HFF-Myc (cell line): ENCODE measurements at regions not wholly inside any gene's neighbourhood (a gene's known extent, or its start where the extent isn't known, plus 50 kb on each side); places are given as distances from the start of the nearest gene placed in this dataset.
"Not testable (repeated sequence)": the region's sequence is repeated elsewhere in the genome, so short reads cannot be mapped to it uniquely, and the experiment has no call there.

Experiments
- DNase-seq: peaks from one replicate; pipeline ENCODE4 v3.0.0-alpha.2; 2011; ENCODE audit warnings: low read depth; ENCODE audit errors: extremely low read depth
- H3K4me3 ChIP-seq: replicated peaks from 2 replicates; pipeline ENCODE4 v1.5.1; 2011; ENCODE audit warnings: low read depth, mild to moderate bottlenecking, control low read depth, low read length
- TF ChIP-seq, protein P1 (sequence below): IDR thresholded peaks from 2 replicates; pipeline ENCODE4 v1.5.1; 2012; ENCODE audit warnings: mild to moderate bottlenecking, low read depth, low read length, control low read depth; ENCODE audit errors: missing control alignments

DNA sequence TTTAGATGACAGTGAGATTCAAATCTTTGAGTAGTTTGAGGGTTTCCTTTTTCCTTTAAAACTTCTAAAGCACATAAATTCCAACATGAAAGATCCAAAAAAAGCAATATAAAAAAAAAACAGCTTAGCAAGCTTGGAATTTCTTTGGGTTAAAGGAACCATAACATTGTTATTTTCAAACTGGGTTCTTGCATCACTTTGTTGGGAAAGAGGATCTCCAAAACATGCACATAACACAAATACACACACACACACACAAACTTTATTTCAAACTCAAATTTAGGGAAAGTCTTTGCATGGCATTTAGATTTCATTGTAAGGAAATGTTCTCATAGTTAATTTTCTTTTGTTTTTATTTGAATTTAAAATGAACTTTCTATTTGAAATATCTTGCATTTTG is 79.2 kb upstream of the COL8A1 start:
- no peak overlapping the region for H3K4me3 ChIP-seq
- TF ChIP-seq, protein P1, sequence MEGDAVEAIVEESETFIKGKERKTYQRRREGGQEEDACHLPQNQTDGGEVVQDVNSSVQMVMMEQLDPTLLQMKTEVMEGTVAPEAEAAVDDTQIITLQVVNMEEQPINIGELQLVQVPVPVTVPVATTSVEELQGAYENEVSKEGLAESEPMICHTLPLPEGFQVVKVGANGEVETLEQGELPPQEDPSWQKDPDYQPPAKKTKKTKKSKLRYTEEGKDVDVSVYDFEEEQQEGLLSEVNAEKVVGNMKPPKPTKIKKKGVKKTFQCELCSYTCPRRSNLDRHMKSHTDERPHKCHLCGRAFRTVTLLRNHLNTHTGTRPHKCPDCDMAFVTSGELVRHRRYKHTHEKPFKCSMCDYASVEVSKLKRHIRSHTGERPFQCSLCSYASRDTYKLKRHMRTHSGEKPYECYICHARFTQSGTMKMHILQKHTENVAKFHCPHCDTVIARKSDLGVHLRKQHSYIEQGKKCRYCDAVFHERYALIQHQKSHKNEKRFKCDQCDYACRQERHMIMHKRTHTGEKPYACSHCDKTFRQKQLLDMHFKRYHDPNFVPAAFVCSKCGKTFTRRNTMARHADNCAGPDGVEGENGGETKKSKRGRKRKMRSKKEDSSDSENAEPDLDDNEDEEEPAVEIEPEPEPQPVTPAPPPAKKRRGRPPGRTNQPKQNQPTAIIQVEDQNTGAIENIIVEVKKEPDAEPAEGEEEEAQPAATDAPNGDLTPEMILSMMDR = no peak
- no peak for DNase-seq

DNA sequence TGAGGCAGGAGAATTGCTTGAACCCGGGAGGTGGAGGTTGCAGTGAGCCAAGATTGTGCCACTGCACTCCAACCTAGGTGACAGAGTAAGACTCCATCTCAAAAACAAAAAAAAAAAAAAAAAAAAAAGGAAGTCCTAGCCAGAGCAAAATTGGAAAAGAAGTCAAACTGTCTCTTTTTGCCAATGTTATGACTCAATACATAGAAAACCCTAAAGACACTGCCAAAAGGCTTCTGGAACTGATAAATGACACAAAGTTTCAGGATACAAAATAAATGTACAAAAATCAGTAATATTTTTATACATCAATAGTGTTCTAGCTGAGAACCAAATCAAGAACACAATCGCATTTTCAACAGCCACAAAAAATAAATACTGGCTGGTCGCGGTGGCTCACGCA is 82.5 kb upstream of the COL8A1 start:
- H3K4me3 ChIP-seq, DNase-seq: not testable (repeated sequence)

DNA sequence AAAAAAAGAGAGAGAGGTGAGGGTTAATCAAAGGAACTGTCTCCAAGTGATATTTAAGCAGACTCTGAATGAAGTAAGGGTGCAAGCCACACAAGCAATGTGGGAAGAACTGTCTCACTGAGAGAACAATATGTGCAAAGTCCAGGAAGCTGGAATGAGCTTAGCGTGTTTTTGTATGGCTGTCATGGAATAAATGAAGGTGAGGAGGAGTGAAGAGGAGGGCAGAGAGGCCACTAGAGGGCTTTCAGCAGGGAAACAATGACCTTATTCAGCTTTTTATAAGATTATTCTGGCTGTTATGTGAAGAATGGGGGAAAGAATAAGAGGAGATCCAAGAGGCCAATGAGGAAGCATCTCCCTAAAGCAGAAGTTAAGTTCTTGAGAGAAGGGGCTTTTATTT is 86.9 kb upstream of the COL8A1 start:
- TF ChIP-seq, protein P1 = peak; percentile 8
- H3K4me3 ChIP-seq = no peak overlapping the region
- DNase-seq = no peak

DNA sequence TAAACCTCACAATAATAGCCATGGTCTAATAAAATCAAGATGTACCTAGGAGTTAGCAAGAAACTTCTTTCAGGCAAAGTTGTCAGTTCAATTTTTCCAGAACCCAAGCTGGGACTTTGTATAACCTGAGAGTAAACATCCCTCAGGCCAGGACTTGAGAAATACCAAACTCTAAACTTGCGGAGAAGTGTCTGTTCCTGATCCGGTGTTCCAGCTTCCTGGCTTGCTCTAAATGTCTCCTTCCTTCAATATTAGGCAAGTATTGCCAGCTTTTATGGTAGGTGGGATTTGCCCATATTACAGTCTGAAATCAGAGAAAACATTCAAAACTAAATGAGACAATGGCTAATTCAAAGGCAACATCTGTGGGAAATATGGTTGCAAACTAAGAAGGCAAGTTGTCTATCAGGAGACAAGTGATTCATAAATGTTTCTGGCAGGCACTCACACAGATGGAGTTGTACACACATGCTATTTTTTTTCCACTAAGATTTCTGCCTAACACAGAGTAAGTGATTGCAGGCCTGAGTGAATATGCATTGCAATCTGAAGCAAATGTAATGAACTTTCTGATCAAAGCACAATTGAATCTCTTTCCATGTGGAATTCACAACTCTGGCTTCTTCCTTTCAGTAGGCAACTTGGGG is 88.3 kb upstream of the COL8A1 start:
- TF ChIP-seq, protein P1 = no peak
- no peak for DNase-seq
- H3K4me3 ChIP-seq = no peak overlapping the region

DNA sequence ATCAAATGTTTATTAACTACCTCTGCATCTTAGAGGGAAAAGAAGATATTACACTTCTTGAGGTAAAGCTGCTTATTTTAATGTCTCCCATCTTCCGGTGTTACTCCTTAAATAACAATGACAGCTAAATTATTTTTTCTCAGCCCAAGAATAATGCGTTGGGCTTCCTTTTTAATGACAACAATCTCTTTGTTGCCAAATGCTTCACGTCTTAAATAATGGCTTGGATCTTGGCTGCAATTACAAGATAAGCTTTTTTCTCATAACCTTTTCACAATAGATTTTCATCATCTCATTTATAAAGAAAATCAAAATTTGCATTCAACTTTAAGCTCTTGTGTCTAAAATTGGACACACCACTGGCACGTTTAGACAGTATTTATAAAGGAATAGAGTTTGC is 89.2 kb upstream of the COL8A1 start:
- DNase-seq = no peak
- TF ChIP-seq, protein P1 = no peak
- no peak overlapping the region for H3K4me3 ChIP-seq

DNA sequence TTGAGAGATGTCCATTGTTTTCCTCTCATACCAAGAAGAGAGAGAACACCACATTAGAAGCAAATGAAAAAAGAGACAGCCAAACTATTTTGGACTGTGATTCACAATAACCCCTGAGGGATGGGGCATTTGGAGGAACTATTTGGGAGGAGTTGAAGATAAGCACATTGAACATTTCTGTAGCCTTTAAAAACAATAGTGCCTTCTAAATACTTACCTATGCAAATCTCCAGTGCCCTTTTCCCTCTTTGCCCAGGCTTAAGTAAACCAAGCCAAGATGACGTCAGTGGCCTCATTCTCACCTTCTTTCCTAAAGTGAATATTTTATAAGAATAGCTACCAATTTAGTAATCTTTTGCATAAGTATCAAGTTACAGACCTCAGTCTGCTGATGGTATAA is 89.7 kb upstream of the COL8A1 start:
- no peak for DNase-seq
- TF ChIP-seq, protein P1 = no peak
- H3K4me3 ChIP-seq = no peak overlapping the region

DNA sequence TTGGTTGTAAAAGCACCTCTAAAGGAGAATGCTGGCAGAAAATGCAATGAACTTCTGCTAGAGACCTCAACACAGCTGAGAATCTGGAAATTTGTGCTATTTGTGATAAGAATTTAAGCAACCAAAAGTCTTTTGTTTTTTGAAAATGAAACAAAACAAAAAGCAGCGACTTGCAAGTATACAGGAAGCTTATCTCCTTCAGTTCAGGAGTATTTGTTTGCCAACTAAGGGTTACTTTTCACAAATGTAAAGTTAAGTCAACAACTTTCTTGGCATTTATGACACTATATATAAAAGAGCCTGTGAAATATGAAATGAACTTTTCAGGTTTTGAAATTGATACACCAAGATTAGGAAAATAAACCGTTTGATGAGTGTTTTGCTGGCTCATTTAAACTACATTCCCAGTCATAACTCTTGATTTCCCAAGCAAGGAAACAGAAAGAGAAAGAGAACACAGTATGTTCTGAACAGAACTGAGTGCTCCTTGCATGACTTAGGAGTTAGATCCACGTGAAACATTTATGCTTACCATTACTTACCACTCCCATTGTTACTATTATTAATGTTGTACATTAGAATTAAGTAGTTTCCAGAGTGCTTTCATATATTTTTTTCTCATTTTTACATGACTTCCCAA is 92.3 kb upstream of the COL8A1 start:
- H3K4me3 ChIP-seq = no peak overlapping the region
- DNase-seq = no peak
- TF ChIP-seq, protein P1 = no peak
